ENCODE measurements at regions not wholly inside any gene's neighbourhood (a gene's known extent, or its start where the extent isn't known, plus 50 kb on each side); places are given as distances from the start of the nearest gene placed in this dataset.

GRCh38 chr20:60653111-60653845 lies 598.8 kb upstream of the CDH4 start:
- no peak for DNase-seq
- H3K9me2 ChIP-seq (replicated peaks; ENCODE audit: insufficient read depth, low read length) = no peaks in the 10 kb centered on the region
- H3K4me1 ChIP-seq (ENCODE audit: low read length) = no peaks in the 10 kb centered on the region
- no peak overlapping the region for H3K27ac ChIP-seq (ENCODE audit: low read length)
- no peak overlapping the region for H2AFZ ChIP-seq (ENCODE audit: low read length)
- no peaks in the 10 kb centered on the region for H4K20me1 ChIP-seq (ENCODE audit: insufficient read depth, low read length)
- H3K36me3 ChIP-seq (replicated peaks; ENCODE audit: insufficient read depth, low read length) = no peaks in the 10 kb centered on the region
- no peak overlapping the region for H3K9ac ChIP-seq (ENCODE audit: low read length)
- H3K27me3 ChIP-seq (replicated peaks; ENCODE audit: insufficient read depth, low read length) = no peaks in the 10 kb centered on the region; the same call in 1 of the 2 replicates
- H3K4me2 ChIP-seq (ENCODE audit: low read depth, low read length) = no peak overlapping the region
- no peak overlapping the region for H3K4me3 ChIP-seq (ENCODE audit: low read length)
- no peaks in the 10 kb centered on the region for H3K79me2 ChIP-seq (ENCODE audit: low read length)
- no peaks in the 10 kb centered on the region for H3K9me3 ChIP-seq (replicated peaks; ENCODE audit: insufficient read depth, low read length)
- TF ChIP-seq CTCF (IDR thresholded peaks at IDR 0.05; ENCODE audit: low read length) (no peak), EZH2phosphoT487 (IDR thresholded peaks at IDR 0.05; ENCODE audit: low read length) (no peak), EZH2 (optimal IDR thresholded peaks at IDR 0.05; ENCODE audit: low read depth, low read length) (no peak)
- H3F3A ChIP-seq (ENCODE audit: insufficient read depth, low read length) = no peaks in the 10 kb centered on the region

- TF ChIP-seq CTCF (IDR thresholded peaks at IDR 0.05; ENCODE audit: low read length) (no peak), EZH2 (optimal IDR thresholded peaks at IDR 0.05; ENCODE audit: low read depth, low read length) (no peak), EZH2phosphoT487 (IDR thresholded peaks at IDR 0.05; ENCODE audit: low read length) (no peak)
- Histone ChIP-seq H4K20me1 (ENCODE audit: insufficient read depth, low read length) (no peaks in the 10 kb centered on the region), H3K4me3 (ENCODE audit: low read length) (no peak overlapping the region), H3K27me3 (replicated peaks; ENCODE audit: insufficient read depth, low read length) (no peaks in the 10 kb centered on the region; the same call in 1 of the 2 replicates), H3K36me3 (replicated peaks; ENCODE audit: insufficient read depth, low read length) (no peaks in the 10 kb centered on the region), H3K4me2 (ENCODE audit: low read depth, low read length) (no peak overlapping the region), H3K9ac (ENCODE audit: low read length) (no peak overlapping the region), H3K4me1 (ENCODE audit: low read length) (no peaks in the 10 kb centered on the region), H3K9me3 (replicated peaks; ENCODE audit: insufficient read depth, low read length) (no peaks in the 10 kb centered on the region), H2AFZ (ENCODE audit: low read length) (no peak overlapping the region), H3K27ac (ENCODE audit: low read length) (no peak overlapping the region), H3F3A (ENCODE audit: insufficient read depth, low read length) (no peaks in the 10 kb centered on the region), H3K79me2 (ENCODE audit: low read length) (no peaks in the 10 kb centered on the region), H3K9me2 (replicated peaks; ENCODE audit: insufficient read depth, low read length) (no peaks in the 10 kb centered on the region)
- DNase-seq = no peak
Observed at GRCh38 chr20:60658681-60659080, 593.4 kb upstream of the CDH4 start.

- H3K4me2 ChIP-seq (ENCODE audit: low read depth, low read length) = no peak overlapping the region
- no peaks in the 10 kb centered on the region for H3K4me1 ChIP-seq (ENCODE audit: low read length)
- H3K9me3 ChIP-seq (replicated peaks; ENCODE audit: insufficient read depth, low read length) = no peaks in the 10 kb centered on the region
Observed at GRCh38 chr20:60659240-60659639, 592.8 kb upstream of the CDH4 start.

More at GRCh38 chr20:60659240-60659639, 592.8 kb upstream of the CDH4 start:
- Histone ChIP-seq H4K20me1 (ENCODE audit: insufficient read depth, low read length) (no peaks in the 10 kb centered on the region), H2AFZ (ENCODE audit: low read length) (no peak overlapping the region), H3K9me2 (replicated peaks; ENCODE audit: insufficient read depth, low read length) (no peaks in the 10 kb centered on the region), H3K27ac (ENCODE audit: low read length) (no peak overlapping the region), H3K27me3 (replicated peaks; ENCODE audit: insufficient read depth, low read length) (no peaks in the 10 kb centered on the region; the same call in 1 of the 2 replicates), H3K36me3 (replicated peaks; ENCODE audit: insufficient read depth, low read length) (no peaks in the 10 kb centered on the region), H3K9ac (ENCODE audit: low read length) (no peak overlapping the region), H3K79me2 (ENCODE audit: low read length) (no peaks in the 10 kb centered on the region), H3F3A (ENCODE audit: insufficient read depth, low read length) (no peaks in the 10 kb centered on the region), H3K4me3 (ENCODE audit: low read length) (no peak overlapping the region)
- no peak for TF ChIP-seq EZH2 (optimal IDR thresholded peaks at IDR 0.05; ENCODE audit: low read depth, low read length)
- no peak for TF ChIP-seq EZH2phosphoT487 (IDR thresholded peaks at IDR 0.05; ENCODE audit: low read length)
- no peak for TF ChIP-seq CTCF (IDR thresholded peaks at IDR 0.05; ENCODE audit: low read length)
- no peak for DNase-seq
